HFFc6 (cell line): ENCODE measurements at regions not wholly inside any gene's neighbourhood (a gene's known extent, or its start where the extent isn't known, plus 50 kb on each side); places are given as distances from the start of the nearest gene placed in this dataset.
"Not testable (repeated sequence)": the region's sequence is repeated elsewhere in the genome, so short reads cannot be mapped to it uniquely, and the experiment has no call there.

Experiments
- DNase-seq: peaks from one replicate; pipeline ENCODE4 v3.0.0-alpha.2; 2018
- H3K27ac Mint-ChIP-seq: 2 replicates; pipeline ENCODE4 v1.8.0; 2020; ENCODE audit warnings: mild to moderate bottlenecking, mixed read lengths
- H3K27me3 Mint-ChIP-seq: 2 replicates; pipeline ENCODE4 v1.8.0; 2021; ENCODE audit warnings: mild to moderate bottlenecking, moderate library complexity, mixed read lengths; ENCODE audit not compliant: insufficient read depth
- H3K36me3 Mint-ChIP-seq: 2 replicates; pipeline ENCODE4 v1.8.0; 2021; ENCODE audit warnings: low read depth, mixed read lengths
- H3K4me1 Mint-ChIP-seq: 2 replicates; pipeline ENCODE4 v1.8.0; 2020; ENCODE audit warnings: low read depth, mixed read lengths
- H3K4me3 Mint-ChIP-seq: 2 replicates; pipeline ENCODE4 v1.8.0; 2020; ENCODE audit warnings: mild to moderate bottlenecking, moderate library complexity, mixed read lengths
- H3K9me3 Mint-ChIP-seq: 2 replicates; pipeline ENCODE4 v1.8.0; 2020; ENCODE audit warnings: mild to moderate bottlenecking, mixed read lengths
- TF ChIP-seq, protein P1 (sequence below): fragments of 200-600 bp; sonication (generic); IDR thresholded peaks from 2 replicates; pipeline ENCODE4 v1.5.0; 2021; ENCODE audit warnings: antibody characterized with exemption, mild to moderate bottlenecking

DNA sequence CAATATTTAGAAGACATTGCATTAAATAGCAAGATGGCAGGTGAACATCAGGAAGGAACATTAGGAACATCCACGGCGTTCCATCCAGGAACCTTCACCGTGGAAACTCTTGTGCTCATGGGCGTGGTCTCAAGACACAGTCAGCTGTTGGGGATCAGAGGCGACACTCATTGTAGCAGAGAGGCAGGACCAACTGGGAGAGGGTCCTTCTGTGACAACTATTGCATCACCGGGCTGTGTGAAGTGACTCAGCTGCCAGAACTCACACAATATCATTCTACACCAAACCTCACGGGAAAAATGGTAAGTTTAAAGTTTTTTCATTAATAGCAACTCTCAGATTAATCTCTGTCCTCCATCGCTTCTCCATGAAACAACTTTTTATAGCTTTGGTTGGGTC is 334.8 kb upstream of the SULF2 start:
- peaks cover 3% of the 10 kb centered on the region for H3K27me3 Mint-ChIP-seq
- peaks cover 4% of the 10 kb centered on the region for H3K36me3 Mint-ChIP-seq
- H3K27ac Mint-ChIP-seq = no peak overlapping the region
- H3K4me1 Mint-ChIP-seq = no peaks in the 10 kb centered on the region
- H3K9me3 Mint-ChIP-seq = peaks cover 55% of the 10 kb centered on the region
- TF ChIP-seq, protein P1, sequence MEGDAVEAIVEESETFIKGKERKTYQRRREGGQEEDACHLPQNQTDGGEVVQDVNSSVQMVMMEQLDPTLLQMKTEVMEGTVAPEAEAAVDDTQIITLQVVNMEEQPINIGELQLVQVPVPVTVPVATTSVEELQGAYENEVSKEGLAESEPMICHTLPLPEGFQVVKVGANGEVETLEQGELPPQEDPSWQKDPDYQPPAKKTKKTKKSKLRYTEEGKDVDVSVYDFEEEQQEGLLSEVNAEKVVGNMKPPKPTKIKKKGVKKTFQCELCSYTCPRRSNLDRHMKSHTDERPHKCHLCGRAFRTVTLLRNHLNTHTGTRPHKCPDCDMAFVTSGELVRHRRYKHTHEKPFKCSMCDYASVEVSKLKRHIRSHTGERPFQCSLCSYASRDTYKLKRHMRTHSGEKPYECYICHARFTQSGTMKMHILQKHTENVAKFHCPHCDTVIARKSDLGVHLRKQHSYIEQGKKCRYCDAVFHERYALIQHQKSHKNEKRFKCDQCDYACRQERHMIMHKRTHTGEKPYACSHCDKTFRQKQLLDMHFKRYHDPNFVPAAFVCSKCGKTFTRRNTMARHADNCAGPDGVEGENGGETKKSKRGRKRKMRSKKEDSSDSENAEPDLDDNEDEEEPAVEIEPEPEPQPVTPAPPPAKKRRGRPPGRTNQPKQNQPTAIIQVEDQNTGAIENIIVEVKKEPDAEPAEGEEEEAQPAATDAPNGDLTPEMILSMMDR = no peak
- no peak overlapping the region for H3K4me3 Mint-ChIP-seq
- DNase-seq = no peak

DNA sequence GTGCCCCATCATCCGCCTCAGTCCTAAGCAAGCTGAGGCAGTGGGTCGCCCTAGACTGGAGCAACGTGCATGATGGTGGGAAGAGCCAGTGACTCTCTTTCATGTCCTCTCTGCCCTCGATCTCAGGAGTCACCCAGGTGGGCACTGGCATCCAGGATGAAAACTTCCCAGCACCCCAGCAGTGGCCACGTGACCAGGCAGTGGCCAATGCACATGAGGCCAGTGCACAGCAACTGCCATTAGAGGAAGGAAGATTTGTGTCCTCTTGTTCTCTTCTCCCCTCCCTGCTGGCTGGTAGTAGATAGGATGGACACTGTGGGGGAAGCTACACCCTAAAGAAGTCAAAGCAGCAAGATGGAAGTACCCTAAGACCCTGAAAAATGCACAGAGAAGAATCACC is 334.1 kb upstream of the SULF2 start:
- H3K9me3 Mint-ChIP-seq = peaks cover 63% of the 10 kb centered on the region
- H3K36me3 Mint-ChIP-seq, H3K27ac Mint-ChIP-seq, DNase-seq, H3K27me3 Mint-ChIP-seq, H3K4me3 Mint-ChIP-seq, H3K4me1 Mint-ChIP-seq: not testable (repeated sequence)

DNA sequence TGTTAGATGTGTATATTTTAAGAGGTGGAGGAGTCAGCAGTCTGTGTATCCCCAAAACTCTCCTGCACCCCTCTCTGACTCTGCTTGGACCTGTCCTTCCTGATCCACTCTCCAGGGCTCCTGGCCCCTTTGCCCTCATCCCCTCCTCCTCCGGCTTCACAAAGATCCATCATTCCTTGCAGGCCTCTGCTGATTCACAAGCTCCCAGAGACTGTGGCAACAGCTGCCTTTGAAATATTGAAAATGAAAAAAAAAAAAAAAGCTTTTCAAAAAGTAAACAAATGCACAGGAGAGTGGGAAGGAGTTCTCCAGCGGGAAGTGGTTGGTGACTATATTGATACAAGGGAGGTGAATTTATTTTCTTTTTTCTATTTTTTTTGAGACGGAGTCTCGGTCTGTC is 330.2 kb upstream of the SULF2 start:
- peaks cover 4% of the 10 kb centered on the region; the same call in 1 of the 2 replicates for H3K36me3 Mint-ChIP-seq
- peaks cover 69% of the 10 kb centered on the region for H3K9me3 Mint-ChIP-seq
- DNase-seq = no peak
- TF ChIP-seq, protein P1 = no peak
- H3K4me1 Mint-ChIP-seq = no peaks in the 10 kb centered on the region
- no peaks in the 10 kb centered on the region; the same call in 1 of the 2 replicates for H3K27me3 Mint-ChIP-seq
- no peak overlapping the region for H3K27ac Mint-ChIP-seq
- H3K4me3 Mint-ChIP-seq = no peak overlapping the region

DNA sequence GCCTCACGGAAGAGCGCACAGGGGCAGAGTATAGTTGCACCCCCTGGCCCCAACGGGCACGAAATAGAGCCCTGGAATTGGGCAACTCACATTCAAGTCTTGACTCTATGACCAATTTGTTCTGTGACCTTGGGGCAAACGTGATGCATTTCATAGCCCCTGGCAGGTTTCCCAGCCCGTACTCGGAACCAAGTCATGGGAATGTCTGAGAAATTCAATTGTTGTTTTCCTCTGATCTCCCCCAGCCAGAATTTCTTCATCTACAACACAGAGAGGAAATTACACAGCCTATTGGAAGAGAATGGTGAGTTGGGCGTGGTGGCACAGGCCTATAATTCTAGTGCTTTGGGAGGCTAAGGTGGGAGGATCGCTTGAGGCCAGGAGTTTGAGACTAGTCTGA is 322.3 kb upstream of the SULF2 start:
- H3K4me1 Mint-ChIP-seq = no peaks in the 10 kb centered on the region

DNA sequence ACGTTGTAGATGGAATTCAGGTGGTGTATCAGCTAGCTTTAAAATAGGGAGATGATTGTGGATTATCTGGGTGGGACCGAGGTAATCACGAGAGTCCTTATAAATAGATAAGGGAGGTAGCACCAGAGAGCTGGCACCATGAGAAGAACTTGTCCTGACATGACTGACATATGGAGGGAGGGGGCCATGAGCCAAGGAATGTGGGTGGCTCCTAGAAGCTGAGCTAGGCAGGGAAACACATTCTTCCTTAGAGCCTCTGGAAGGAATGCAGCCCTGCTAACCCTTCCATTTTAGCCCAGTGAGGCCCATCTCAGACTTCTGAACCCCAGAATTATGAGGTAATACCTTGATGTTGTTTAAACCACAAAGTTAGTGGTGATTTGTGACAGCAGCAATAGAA is 321.1 kb upstream of the SULF2 start:
- DNase-seq = no peak
- no peak overlapping the region for H3K27ac Mint-ChIP-seq
- 0 out of 2 replicates have a peak, but pooled peaks cover 4% of the 10 kb centered on the region for H3K36me3 Mint-ChIP-seq
- no peak overlapping the region for H3K4me3 Mint-ChIP-seq
- TF ChIP-seq, protein P1 = no peak
- no peaks in the 10 kb centered on the region for H3K4me1 Mint-ChIP-seq
- peaks cover 3% of the 10 kb centered on the region for H3K27me3 Mint-ChIP-seq
- H3K9me3 Mint-ChIP-seq = peaks cover 65% of the 10 kb centered on the region

More for the DNA sequence above, 322.3 kb upstream of the SULF2 start:
- Mint-ChIP-seq H3K27ac (no peak overlapping the region), H3K36me3 (0 out of 2 replicates have a peak, but pooled peaks cover 4% of the 10 kb centered on the region), H3K9me3 (peaks cover 61% of the 10 kb centered on the region), H3K27me3 (peaks cover 2% of the 10 kb centered on the region), H3K4me3 (no peak overlapping the region)
- DNase-seq = no peak
- TF ChIP-seq, protein P1 = no peak

DNA sequence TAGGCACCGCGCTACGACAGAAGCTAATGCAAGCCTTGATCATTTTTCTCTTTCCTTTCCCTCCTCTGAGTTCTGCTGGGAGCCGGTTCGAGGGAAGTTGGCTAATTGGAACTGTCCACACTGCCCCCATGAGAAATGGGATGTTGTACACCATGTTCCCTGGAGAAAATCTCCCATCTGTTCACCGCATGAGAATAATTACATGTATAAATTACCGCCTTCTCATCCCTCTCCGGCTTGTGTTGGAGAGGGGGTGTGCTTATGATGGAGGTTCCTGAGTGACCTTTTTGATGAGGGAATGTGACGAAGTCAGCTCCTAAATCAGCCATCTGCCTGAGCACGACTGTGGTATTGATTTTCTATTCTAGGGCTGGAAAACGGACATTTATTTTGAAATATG is 320.2 kb upstream of the SULF2 start:
- TF ChIP-seq, protein P1 = no peak
- Mint-ChIP-seq H3K27ac (no peak overlapping the region), H3K9me3 (peaks cover 66% of the 10 kb centered on the region), H3K36me3 (no peaks in the 10 kb centered on the region), H3K4me1 (no peaks in the 10 kb centered on the region), H3K4me3 (no peak overlapping the region), H3K27me3 (peaks cover 3% of the 10 kb centered on the region)
- no peak for DNase-seq
